Urinary bladder (tissue), 3 donors: ENCODE measurements at regions not wholly inside any gene's neighbourhood (a gene's known extent, or its start where the extent isn't known, plus 50 kb on each side); places are given as distances from the start of the nearest gene placed in this dataset.

Experiments
- DNase-seq: peaks from one replicate; pipeline ENCODE4 v3.0.0-alpha.2; 2015; ENCODE audit errors: extremely low spot score
- H3K27ac ChIP-seq: one replicate; pipeline ENCODE4 v1.5.1; 2013; ENCODE audit warnings: low read depth, mild to moderate bottlenecking, moderate library complexity
- H3K36me3 ChIP-seq: one replicate; pipeline ENCODE4 v1.6.1; 2013; ENCODE audit warnings: mild to moderate bottlenecking, moderate library complexity; ENCODE audit not compliant: insufficient read depth
- H3K4me1 ChIP-seq: one replicate; pipeline ENCODE4 v1.6.1; 2013; ENCODE audit warnings: mild to moderate bottlenecking, moderate library complexity; ENCODE audit not compliant: insufficient read depth
- H3K4me3 ChIP-seq: one replicate; pipeline ENCODE4 v1.5.1; 2013; ENCODE audit warnings: low read depth, low read length
- WGBS: extraction: QIAGEN DNeasy Blood & Tissue Kit; methylation state at CpG from one replicate; pipeline ENCODE4 v1.1.7; 2013; 5-methylcytosine and 5-hydroxymethylcytosine counted together
- donor health status: healthy with polysubstance abuse.
- donor health status: healthy.

- H3K4me3 ChIP-seq = no peak overlapping the region
- WGBS = 75% methylated on average over 4 of the region's 4 CpGs
- no peak overlapping the region for H3K27ac ChIP-seq
- no peaks in the 10 kb centered on the region for H3K36me3 ChIP-seq
- no peak for DNase-seq
- H3K4me1 ChIP-seq = no peaks in the 10 kb centered on the region
Observed at GRCh38 chr21:15359251-15359650, 294.5 kb upstream of the NRIP1 start.

- Histone ChIP-seq H3K36me3 (no peaks in the 10 kb centered on the region), H3K4me1 (no peaks in the 10 kb centered on the region), H3K4me3 (no peak overlapping the region), H3K27ac (no peak overlapping the region)
- no peak for DNase-seq
- WGBS = 83% methylated on average over 4 of the region's 4 CpGs
Observed at GRCh38 chr21:15362458-15362857, 297.7 kb upstream of the NRIP1 start.

GRCh38 chr21:15363921-15364320, 299.1 kb upstream of the NRIP1 start:
- Histone ChIP-seq H3K36me3 (no peaks in the 10 kb centered on the region), H3K27ac (no peak overlapping the region), H3K4me3 (no peak overlapping the region), H3K4me1 (no peaks in the 10 kb centered on the region)
- 82% methylated on average over 1 of the region's 1 CpG for WGBS
- DNase-seq = no peak

- no peak overlapping the region for H3K4me3 ChIP-seq
- H3K27ac ChIP-seq = no peak overlapping the region
- 93% methylated on average over 5 of the region's 5 CpGs for WGBS
- no peaks in the 10 kb centered on the region for H3K4me1 ChIP-seq
- no peaks in the 10 kb centered on the region for H3K36me3 ChIP-seq
- no peak for DNase-seq
Observed at GRCh38 chr21:15365751-15366392, 301.1 kb upstream of the NRIP1 start.

- H3K4me3 ChIP-seq = no peak overlapping the region
- no peaks in the 10 kb centered on the region for H3K4me1 ChIP-seq
- H3K27ac ChIP-seq = no peak overlapping the region
- DNase-seq = no peak
- WGBS = 78% methylated on average over 1 of the region's 1 CpG
- no peaks in the 10 kb centered on the region for H3K36me3 ChIP-seq
Observed at GRCh38 chr21:15366555-15366954, 301.8 kb upstream of the NRIP1 start.

- 90% methylated on average over 7 of the region's 7 CpGs for WGBS
- no peak overlapping the region for H3K4me3 ChIP-seq
- no peaks in the 10 kb centered on the region for H3K36me3 ChIP-seq
- H3K27ac ChIP-seq = no peak overlapping the region
- H3K4me1 ChIP-seq = no peaks in the 10 kb centered on the region
- no peak for DNase-seq
Observed at GRCh38 chr21:15367061-15367626, 302.3 kb upstream of the NRIP1 start.

- no peak overlapping the region for H3K4me3 ChIP-seq
- no peak for DNase-seq
- no peaks in the 10 kb centered on the region for H3K4me1 ChIP-seq
- WGBS = 95% methylated on average over 8 of the region's 8 CpGs
- H3K36me3 ChIP-seq = no peaks in the 10 kb centered on the region
- H3K27ac ChIP-seq = no peak overlapping the region
Observed at GRCh38 chr21:15370462-15370975, 305.7 kb upstream of the NRIP1 start.

GRCh38 chr21:15373941-15374340, 309.1 kb upstream of the NRIP1 start:
- no peak for DNase-seq
- no peaks in the 10 kb centered on the region for H3K4me1 ChIP-seq
- H3K36me3 ChIP-seq = no peaks in the 10 kb centered on the region
- no peak overlapping the region for H3K27ac ChIP-seq
- no peak overlapping the region for H3K4me3 ChIP-seq
- WGBS = 91% methylated on average over 1 of the region's 1 CpG

GRCh38 chr21:15379776-15380175, 315.0 kb upstream of the NRIP1 start:
- no peaks in the 10 kb centered on the region for H3K4me1 ChIP-seq
- no peak overlapping the region for H3K4me3 ChIP-seq
- no peaks in the 10 kb centered on the region for H3K36me3 ChIP-seq
- H3K27ac ChIP-seq = no peak overlapping the region
- DNase-seq = no peak
- 46% methylated on average over 3 of the region's 3 CpGs for WGBS

GRCh38 chr21:15383588-15383987, 318.8 kb upstream of the NRIP1 start:
- Histone ChIP-seq H3K4me3 (no peak overlapping the region), H3K4me1 (no peaks in the 10 kb centered on the region), H3K27ac (no peak overlapping the region), H3K36me3 (no peaks in the 10 kb centered on the region)
- 82% methylated on average over 4 of the region's 4 CpGs for WGBS
- DNase-seq = no peak

GRCh38 chr21:15390049-15390448, 325.2 kb upstream of the NRIP1 start:
- WGBS = 42% methylated on average over 2 of the region's 2 CpGs
- no peak overlapping the region for H3K4me3 ChIP-seq
- no peak overlapping the region for H3K27ac ChIP-seq
- no peaks in the 10 kb centered on the region for H3K4me1 ChIP-seq
- no peaks in the 10 kb centered on the region for H3K36me3 ChIP-seq
- DNase-seq = no peak

GRCh38 chr21:15397258-15397657, 332.5 kb upstream of the NRIP1 start:
- Histone ChIP-seq H3K4me3 (no peak overlapping the region), H3K4me1 (no peaks in the 10 kb centered on the region), H3K27ac (no peak overlapping the region), H3K36me3 (no peaks in the 10 kb centered on the region)
- WGBS = 90% methylated on average over 2 of the region's 2 CpGs
- no peak for DNase-seq

GRCh38 chr21:15400905-15401304, 328.9 kb upstream of the USP25 start:
- 86% methylated on average over 1 of the region's 1 CpG for WGBS

GRCh38 chr21:15401331-15401730, 328.5 kb upstream of the USP25 start:
- Histone ChIP-seq H3K4me3 (no peak overlapping the region), H3K27ac (no peak overlapping the region), H3K4me1 (no peaks in the 10 kb centered on the region), H3K36me3 (no peaks in the 10 kb centered on the region)
- WGBS = 79% methylated on average over 4 of the region's 4 CpGs
- DNase-seq = no peak

More at GRCh38 chr21:15400905-15401304, 328.9 kb upstream of the USP25 start:
- no peak for DNase-seq
- Histone ChIP-seq H3K4me3 (no peak overlapping the region), H3K36me3 (no peaks in the 10 kb centered on the region), H3K27ac (no peak overlapping the region), H3K4me1 (no peaks in the 10 kb centered on the region)
